ENCODE measurements at regions not wholly inside any gene's neighbourhood (a gene's known extent, or its start where the extent isn't known, plus 50 kb on each side); places are given as distances from the start of the nearest gene placed in this dataset.

DNA sequence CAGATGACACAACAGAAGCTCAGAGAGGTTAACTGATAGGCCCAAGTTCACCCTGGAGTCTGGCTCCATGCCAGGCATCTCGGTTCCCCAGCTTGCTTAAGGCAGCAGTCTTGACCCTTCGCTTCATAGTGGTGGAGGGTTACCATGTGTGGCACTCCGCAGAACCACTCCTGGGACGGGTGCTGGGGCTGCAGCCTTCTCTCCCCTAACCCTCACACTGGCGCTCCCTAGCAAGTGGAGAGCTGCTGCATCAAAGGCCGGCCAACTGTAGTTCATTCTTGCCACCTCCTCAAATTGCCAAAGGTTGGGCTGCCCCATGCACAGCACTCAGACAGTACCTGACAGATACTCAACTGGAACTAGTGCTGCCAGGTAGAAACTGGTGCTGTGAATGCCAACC is 70.2 kb upstream of the KCND3 start:
- Histone ChIP-seq H3K9me3 (no peaks in the 10 kb centered on the region), H3K36me3 (no peaks in the 10 kb centered on the region), H3K4me1 (peaks cover 0 to 12% of the 10 kb centered on the region in 2 donors), H3K4me3 (no peak overlapping the region), H3K27me3 (no peaks in the 10 kb centered on the region), H3K27ac (no peak overlapping the region)
- no peak for ATAC-seq
- TF ChIP-seq POLR2A (IDR thresholded peaks at IDR 0.05) (no peak), CTCF (IDR thresholded peaks at IDR 0.05 in 4 of 5, conservative IDR thresholded peaks at IDR 0.05 in 1 of 5) (no peak)
- in situ Hi-C loops (cut with MboI; ENCODE audit: low sequenced_read_pairs in 4 of 4), result no loop called here
- intact Hi-C loops (cut with DNase I; ENCODE audit: low total_unique reads), result no loop called here
- DNase-seq, result no peak

GRCh38 chr1:112060261-112060660 is 70.8 kb upstream of the KCND3 start:
- DNase-seq, result no peak
- Histone ChIP-seq H3K9me3 (no peaks in the 10 kb centered on the region), H3K4me1 (peaks cover 0 to 12% of the 10 kb centered on the region in 2 donors), H3K36me3 (no peaks in the 10 kb centered on the region), H3K27ac (no peak overlapping the region), H3K4me3 (no peak overlapping the region), H3K27me3 (no peaks in the 10 kb centered on the region)
- in situ Hi-C loops (cut with MboI; ENCODE audit: low sequenced_read_pairs in 4 of 4) (no loop called here), intact Hi-C loops (cut with DNase I; ENCODE audit: low total_unique reads) (no loop called here)
- ATAC-seq, result no peak
- TF ChIP-seq CTCF (IDR thresholded peaks at IDR 0.05 in 4 of 5, conservative IDR thresholded peaks at IDR 0.05 in 1 of 5), result no peak
- no peak for TF ChIP-seq POLR2A (IDR thresholded peaks at IDR 0.05)

GRCh38 chr1:112061056-112061455 is 71.6 kb upstream of the KCND3 start:
- H3K27ac ChIP-seq, result no peak overlapping the region
- H3K4me3 ChIP-seq, result no peak overlapping the region
- H3K9me3 ChIP-seq, result no peaks in the 10 kb centered on the region
- intact Hi-C loops (cut with DNase I; ENCODE audit: low total_unique reads) (no loop called here), in situ Hi-C loops (cut with MboI; ENCODE audit: low sequenced_read_pairs in 4 of 4) (no loop called here)
- peaks cover 0 to 6% of the 10 kb centered on the region in 2 donors for H3K4me1 ChIP-seq
- DNase-seq (no peak), ATAC-seq (no peak)
- no peaks in the 10 kb centered on the region for H3K27me3 ChIP-seq
- H3K36me3 ChIP-seq, result no peaks in the 10 kb centered on the region
- TF ChIP-seq POLR2A (IDR thresholded peaks at IDR 0.05) (no peak), CTCF (IDR thresholded peaks at IDR 0.05 in 4 of 5, conservative IDR thresholded peaks at IDR 0.05 in 1 of 5) (no peak)

DNA sequence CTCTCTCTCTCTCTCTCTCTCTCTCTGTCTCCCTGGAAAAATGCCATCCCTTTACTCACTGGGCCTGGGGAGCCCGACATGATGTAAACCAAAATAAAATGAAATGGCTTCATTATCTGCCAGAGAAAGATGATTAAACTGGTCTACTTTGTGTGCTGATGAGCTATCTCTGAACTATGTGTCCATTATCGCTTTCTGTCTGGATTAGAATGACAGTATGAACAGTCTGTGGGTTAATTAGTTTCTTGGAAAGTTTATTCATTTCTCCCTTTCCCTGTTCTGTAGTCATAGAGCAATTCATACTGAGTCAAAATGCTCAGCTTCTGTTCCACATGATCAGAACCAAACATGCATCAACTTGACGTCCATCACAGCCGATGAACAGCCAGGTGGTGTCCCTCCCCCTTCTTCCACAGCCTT is 72.4 kb upstream of the KCND3 start:
- TF ChIP-seq POLR2A (IDR thresholded peaks at IDR 0.05) (no peak), CTCF (IDR thresholded peaks at IDR 0.05 in 4 of 5, conservative IDR thresholded peaks at IDR 0.05 in 1 of 5) (no peak)
- DNase-seq, result no peak
- Histone ChIP-seq H3K27ac (no peak overlapping the region), H3K4me1 (no peaks in the 10 kb centered on the region), H3K27me3 (no peaks in the 10 kb centered on the region), H3K9me3 (no peaks in the 10 kb centered on the region), H3K36me3 (no peaks in the 10 kb centered on the region), H3K4me3 (no peak overlapping the region)
- in situ Hi-C loops (cut with MboI; ENCODE audit: low sequenced_read_pairs in 4 of 4), result no loop called here
- ATAC-seq, result no peak
- intact Hi-C loops (cut with DNase I; ENCODE audit: low total_unique reads), result no loop called here
